ENCODE measurements at regions not wholly inside any gene's neighbourhood (a gene's known extent, or its start where the extent isn't known, plus 50 kb on each side); places are given as distances from the start of the nearest gene placed in this dataset.

DNA sequence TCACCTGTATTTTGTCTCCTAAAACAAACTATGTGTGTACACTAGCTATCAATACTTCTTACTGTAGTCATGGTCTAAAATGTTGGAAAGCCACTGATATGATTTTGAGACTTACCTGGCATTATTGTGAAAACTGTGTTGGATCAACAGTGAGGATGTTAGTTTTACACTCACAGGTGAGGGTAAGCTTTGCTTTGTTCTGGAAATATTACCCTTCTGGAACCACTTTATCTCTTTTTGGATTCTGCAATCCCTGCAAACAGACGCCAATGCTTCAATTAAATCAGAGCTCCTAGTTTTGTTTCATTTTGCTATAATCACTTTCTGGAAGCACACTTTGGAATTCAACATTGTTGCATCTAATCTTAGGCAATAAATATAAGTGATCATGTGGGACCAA lies 223.3 kb downstream of the RPS29 start:
- no peaks in the 10 kb centered on the region for H3K36me3 ChIP-seq (ENCODE audit: low read depth)
- intact Hi-C loops (cut with micrococcal nuclease; ENCODE audit: unreplicated experiment) = no loop called here
- H3K4me2 ChIP-seq = no peak overlapping the region
- TF ChIP-seq EZH2 (IDR thresholded peaks at IDR 0.05; ENCODE audit: low read depth) (no peak), CTCF (conservative IDR thresholded peaks at IDR 0.05) (no peak)
- no peaks in the 10 kb centered on the region for H3K79me2 ChIP-seq (ENCODE audit: low read depth)
- H4K20me1 ChIP-seq (ENCODE audit: insufficient read depth) = no peaks in the 10 kb centered on the region
- no peaks in the 10 kb centered on the region for H3K27me3 ChIP-seq (ENCODE audit: insufficient read depth, low read depth)
- no peak for DNase-seq
- CTCF ChIA-PET = no interaction called here
- no peak overlapping the region for H2AFZ ChIP-seq
- H3K9me2 ChIP-seq (ENCODE audit: insufficient read depth) = no peaks in the 10 kb centered on the region
- BruUV-seq (replicated peaks) = no TSS peak
- no peak overlapping the region for H3K27ac ChIP-seq
- no peak overlapping the region for H3K4me3 ChIP-seq
- POLR2A ChIA-PET (ENCODE audit: unreplicated experiment) = no interaction called here
- H3F3A ChIP-seq (ENCODE audit: insufficient read depth, low read depth) = no peaks in the 10 kb centered on the region
- H3K4me1 ChIP-seq (replicated peaks; ENCODE audit: insufficient read depth) = no peaks in the 10 kb centered on the region
- H3K9me3 ChIP-seq (ENCODE audit: insufficient read depth, low read depth) = no peaks in the 10 kb centered on the region

DNA sequence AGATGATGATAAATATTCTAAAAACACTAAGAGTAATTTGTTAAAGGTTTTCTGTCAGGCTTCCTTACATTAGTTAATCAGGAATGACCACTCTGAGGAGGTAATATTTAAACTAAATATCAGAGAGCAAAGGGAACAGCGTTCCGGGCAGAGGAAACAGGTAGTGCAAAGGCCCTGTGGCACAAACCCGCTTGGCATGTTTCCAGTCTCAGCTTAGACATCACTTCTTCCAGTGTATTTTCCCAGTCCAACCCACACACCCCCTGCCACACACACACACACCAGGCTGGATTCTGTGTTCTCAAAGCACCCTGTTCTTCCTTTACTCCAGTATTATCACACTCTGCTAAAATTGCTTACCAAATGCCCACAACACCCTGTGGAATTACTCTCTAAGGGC lies 247.1 kb downstream of the RPS29 start:
- Histone ChIP-seq H3F3A (ENCODE audit: insufficient read depth, low read depth) (no peaks in the 10 kb centered on the region), H3K27ac (no peak overlapping the region), H4K20me1 (ENCODE audit: insufficient read depth) (no peaks in the 10 kb centered on the region), H3K4me1 (replicated peaks; ENCODE audit: insufficient read depth) (no peaks in the 10 kb centered on the region), H3K27me3 (ENCODE audit: insufficient read depth, low read depth) (no peaks in the 10 kb centered on the region), H2AFZ (no peak overlapping the region), H3K9me2 (ENCODE audit: insufficient read depth) (no peaks in the 10 kb centered on the region), H3K4me3 (no peak overlapping the region), H3K4me2 (no peak overlapping the region), H3K36me3 (ENCODE audit: low read depth) (no peaks in the 10 kb centered on the region), H3K9me3 (ENCODE audit: insufficient read depth, low read depth) (no peaks in the 10 kb centered on the region), H3K79me2 (ENCODE audit: low read depth) (no peaks in the 10 kb centered on the region)
- no peak for DNase-seq
- BruUV-seq (replicated peaks) = no TSS peak
- intact Hi-C loops (cut with micrococcal nuclease; ENCODE audit: unreplicated experiment) = no loop called here
- POLR2A ChIA-PET (ENCODE audit: unreplicated experiment) = no interaction called here
- CTCF ChIA-PET = no interaction called here
- TF ChIP-seq CTCF (conservative IDR thresholded peaks at IDR 0.05) = no peak
- no peak for TF ChIP-seq EZH2 (IDR thresholded peaks at IDR 0.05; ENCODE audit: low read depth)

GRCh38 chr14:49319810-49320209 lies 266.4 kb downstream of the RPS29 start:
- Histone ChIP-seq H3K4me2 (no peak overlapping the region), H3K27me3 (ENCODE audit: insufficient read depth, low read depth) (no peaks in the 10 kb centered on the region), H3F3A (ENCODE audit: insufficient read depth, low read depth) (no peaks in the 10 kb centered on the region), H3K9me2 (ENCODE audit: insufficient read depth) (no peaks in the 10 kb centered on the region), H3K79me2 (ENCODE audit: low read depth) (no peaks in the 10 kb centered on the region), H3K4me1 (replicated peaks; ENCODE audit: insufficient read depth) (no peaks in the 10 kb centered on the region), H3K36me3 (ENCODE audit: low read depth) (no peaks in the 10 kb centered on the region), H4K20me1 (ENCODE audit: insufficient read depth) (no peaks in the 10 kb centered on the region), H3K9me3 (ENCODE audit: insufficient read depth, low read depth) (no peaks in the 10 kb centered on the region), H3K27ac (no peak overlapping the region), H2AFZ (no peak overlapping the region), H3K4me3 (no peak overlapping the region)
- DNase-seq = no peak
- intact Hi-C loops (cut with micrococcal nuclease; ENCODE audit: unreplicated experiment) = no loop called here
- BruUV-seq (replicated peaks) = no TSS peak
- ChIA-PET CTCF (no interaction called here), POLR2A (ENCODE audit: unreplicated experiment) (no interaction called here)
- no peak for TF ChIP-seq EZH2 (IDR thresholded peaks at IDR 0.05; ENCODE audit: low read depth)
- TF ChIP-seq CTCF (conservative IDR thresholded peaks at IDR 0.05) = no peak

Measured in PC-9 (cell line).